ENCODE measurements at regions not wholly inside any gene's neighbourhood (a gene's known extent, or its start where the extent isn't known, plus 50 kb on each side); places are given as distances from the start of the nearest gene placed in this dataset.

DNA sequence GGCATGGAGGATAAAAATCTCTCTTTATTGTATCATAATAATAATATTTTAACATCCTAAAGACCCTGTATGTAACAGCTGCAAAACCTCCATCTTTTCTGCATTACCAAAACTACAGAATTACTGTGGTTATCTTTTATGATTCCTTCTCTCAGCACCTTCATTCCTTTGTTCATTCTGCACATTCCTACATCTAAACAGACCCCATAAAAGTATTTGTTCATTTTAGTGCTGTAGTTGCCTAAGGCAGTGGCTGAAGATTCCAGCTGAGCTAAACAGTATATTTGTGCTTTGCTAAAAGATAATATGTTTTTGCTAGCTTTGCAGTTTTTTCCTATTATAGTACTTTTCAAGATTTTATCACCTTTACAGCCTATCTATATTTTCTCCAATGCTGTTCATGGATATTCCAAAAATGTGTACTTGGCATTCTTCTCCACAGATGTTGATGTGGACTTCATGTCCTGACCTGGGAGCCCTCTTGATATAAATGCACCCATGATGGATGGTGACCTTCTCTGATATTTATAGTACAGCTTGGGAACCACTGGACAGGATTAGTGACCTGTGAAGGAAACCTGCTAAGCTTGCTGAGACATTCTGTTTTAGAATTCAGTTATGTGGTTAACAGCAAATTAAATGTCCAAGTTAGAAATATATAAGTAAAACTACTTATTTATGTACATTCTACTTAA, 2832.9 kb upstream of the PCDH20 start:
- TF ChIP-seq, protein P1, sequence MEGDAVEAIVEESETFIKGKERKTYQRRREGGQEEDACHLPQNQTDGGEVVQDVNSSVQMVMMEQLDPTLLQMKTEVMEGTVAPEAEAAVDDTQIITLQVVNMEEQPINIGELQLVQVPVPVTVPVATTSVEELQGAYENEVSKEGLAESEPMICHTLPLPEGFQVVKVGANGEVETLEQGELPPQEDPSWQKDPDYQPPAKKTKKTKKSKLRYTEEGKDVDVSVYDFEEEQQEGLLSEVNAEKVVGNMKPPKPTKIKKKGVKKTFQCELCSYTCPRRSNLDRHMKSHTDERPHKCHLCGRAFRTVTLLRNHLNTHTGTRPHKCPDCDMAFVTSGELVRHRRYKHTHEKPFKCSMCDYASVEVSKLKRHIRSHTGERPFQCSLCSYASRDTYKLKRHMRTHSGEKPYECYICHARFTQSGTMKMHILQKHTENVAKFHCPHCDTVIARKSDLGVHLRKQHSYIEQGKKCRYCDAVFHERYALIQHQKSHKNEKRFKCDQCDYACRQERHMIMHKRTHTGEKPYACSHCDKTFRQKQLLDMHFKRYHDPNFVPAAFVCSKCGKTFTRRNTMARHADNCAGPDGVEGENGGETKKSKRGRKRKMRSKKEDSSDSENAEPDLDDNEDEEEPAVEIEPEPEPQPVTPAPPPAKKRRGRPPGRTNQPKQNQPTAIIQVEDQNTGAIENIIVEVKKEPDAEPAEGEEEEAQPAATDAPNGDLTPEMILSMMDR (conservative IDR thresholded peaks at IDR 0.05) = no peak
- H3K27ac ChIP-seq = no peak overlapping the region

DNA sequence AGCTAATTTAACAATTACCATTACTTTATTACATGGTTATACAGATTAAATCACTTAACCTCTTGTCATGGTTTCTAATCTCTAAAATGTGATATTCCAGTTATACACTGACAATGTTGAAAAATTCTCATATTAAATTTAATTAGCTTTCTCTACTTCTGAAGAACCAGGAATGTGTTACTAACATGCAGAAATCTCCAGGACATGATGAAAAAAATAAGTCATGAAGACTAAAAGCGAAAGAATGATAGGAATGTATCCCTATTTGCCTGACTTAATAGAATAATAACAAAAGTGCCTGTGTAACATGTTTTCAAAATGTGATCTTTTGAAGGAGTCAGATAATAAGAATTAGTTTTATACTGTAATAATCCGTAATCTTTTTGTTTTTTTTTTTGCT, 2823.7 kb upstream of the PCDH20 start:
- no peak overlapping the region for H3K27ac ChIP-seq
- TF ChIP-seq, protein P1 (conservative IDR thresholded peaks at IDR 0.05) = no peak

- H3K27ac ChIP-seq = no peak overlapping the region
- TF ChIP-seq, protein P1 (conservative IDR thresholded peaks at IDR 0.05) = no peak
These were observed 2818.6 kb upstream of the PCDH20 start for GRCh38 chr13:64234255-64234654.

- H3K27ac ChIP-seq = no peak overlapping the region
- TF ChIP-seq, protein P1 (conservative IDR thresholded peaks at IDR 0.05) = no peak
These were observed 2807.4 kb upstream of the PCDH20 start for GRCh38 chr13:64223016-64223415.

- TF ChIP-seq, protein P1 (conservative IDR thresholded peaks at IDR 0.05) = no peak
- no peak overlapping the region for H3K27ac ChIP-seq
These were observed 2791.0 kb upstream of the PCDH20 start for GRCh38 chr13:64206430-64207225.

DNA sequence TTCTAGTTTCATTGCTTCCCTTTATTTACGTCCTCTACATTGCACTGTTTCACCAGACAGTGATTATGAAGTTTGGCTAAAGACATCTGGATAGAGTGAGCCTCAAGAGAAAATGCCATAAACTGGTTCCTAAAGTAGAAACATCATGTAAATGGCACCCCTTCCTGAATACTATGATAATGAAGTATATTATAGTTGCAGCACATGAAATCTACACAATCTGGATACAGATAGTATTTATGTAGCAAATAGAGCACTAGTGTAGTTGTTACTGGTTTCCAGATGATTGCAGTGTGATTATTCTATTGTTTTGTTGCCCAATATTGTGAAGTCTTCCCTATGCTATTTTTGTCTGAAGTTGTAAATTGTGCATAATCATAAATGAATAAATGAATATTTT, 2786.9 kb upstream of the PCDH20 start:
- TF ChIP-seq, protein P1 (conservative IDR thresholded peaks at IDR 0.05) = no peak
- no peak overlapping the region for H3K27ac ChIP-seq

- TF ChIP-seq, protein P1 (conservative IDR thresholded peaks at IDR 0.05) = no peak
- no peak overlapping the region for H3K27ac ChIP-seq
These were observed 2781.6 kb upstream of the PCDH20 start for GRCh38 chr13:64197232-64197631.
